Endothelial cell of umbilical vein (primary cell): ENCODE measurements at regions not wholly inside any gene's neighbourhood (a gene's known extent, or its start where the extent isn't known, plus 50 kb on each side); places are given as distances from the start of the nearest gene placed in this dataset.

ENCODE experiments used
- BruUV-seq: library from RNA; stranded (reverse); fragments of 400-500 nt; replicated peaks from 2 replicates; lab custom pipeline; 2021; lab: Mats Ljungman, UMichigan
- CTCF ChIA-PET: fragments of 300-600, 350-600 bp; sonication (Branson Sonifier 250); formaldehyde crosslinking; loops from one replicate; lab custom pipeline; 2021; ENCODE audit warnings: antibody characterized with exemption, inconsistent platforms; lab: Charles Lee
- POLR2A ChIA-PET: fragments of 300-600, 350-600 bp; sonication (Branson Sonifier 250); formaldehyde crosslinking; loops from one replicate; lab custom pipeline; 2021; ENCODE audit warnings: antibody characterized with exemption, inconsistent platforms; lab: Charles Lee
- DNase-seq: peaks from one replicate; pipeline ENCODE4 v3.0.0-alpha.2; 2011; ENCODE audit warnings: low read depth, low spot score
- FAIRE-seq: peaks from 2 replicates; lab custom pipeline; 2011; peaks lifted over from hg19 to GRCh38; lab: Jason Lieb, UNC
- H2AFZ ChIP-seq: 2 replicates; pipeline ENCODE4 v1.6.0; 2012; ENCODE audit warnings: low read depth, low read length, control low read depth, inconsistent platforms
- H3K27ac ChIP-seq: 2 replicates; pipeline ENCODE4 v1.5.1; 2011; ENCODE audit warnings: low read depth, mild to moderate bottlenecking, control low read depth, low read length, moderate library complexity; ENCODE audit not compliant: insufficient read depth
- H3K27me3 ChIP-seq, 2 experiments: 2 replicates each; pipeline versions ENCODE4 v1.6.0 to v1.6.1; 2011; ENCODE audit warnings: low read length in 2 of 2, mixed read lengths in 1 of 2; ENCODE audit not compliant: control insufficient read depth in 2 of 2, insufficient read depth in 2 of 2
- H3K36me3 ChIP-seq, 2 experiments: 2 replicates in 1 of 2; 3 replicates in 1 of 2; pipeline ENCODE4 v1.5.1; 2011; ENCODE audit warnings: low read length in 2 of 2, mild to moderate bottlenecking in 1 of 2, moderate library complexity in 1 of 2; ENCODE audit not compliant: control insufficient read depth in 2 of 2, insufficient read depth in 2 of 2; ENCODE audit errors: extremely low read depth in 1 of 2
- H3K4me1 ChIP-seq: 3 replicates; pipeline ENCODE4 v1.5.1; 2011; ENCODE audit warnings: mild to moderate bottlenecking, low read length; ENCODE audit not compliant: control insufficient read depth, insufficient read depth; ENCODE audit errors: extremely low read depth
- H3K4me2 ChIP-seq: 2 replicates; pipeline ENCODE4 v1.6.1; 2011; ENCODE audit warnings: low read length, control low read depth, mixed read lengths; ENCODE audit not compliant: insufficient read depth
- H3K4me3 ChIP-seq, 3 experiments: fragments of 200-600 bp in 1 of 3; sonication (generic), shearing (Covaris generic) in 1 of 3; replicated peaks in 1 of 3; 2 replicates each; pipeline ENCODE4 v1.5.1; 2011 to 2016; ENCODE audit warnings: control low read depth in 3 of 3, low read length in 3 of 3, mild to moderate bottlenecking in 2 of 3, inconsistent platforms in 1 of 3, low read depth in 1 of 3, moderate library complexity in 1 of 3; ENCODE audit not compliant: insufficient read depth in 1 of 3
- H3K79me2 ChIP-seq: 2 replicates; pipeline ENCODE4 v1.6.0; 2012; ENCODE audit warnings: low read length, inconsistent platforms; ENCODE audit not compliant: control insufficient read depth, insufficient read depth
- H3K9ac ChIP-seq: replicated peaks from 2 replicates; pipeline ENCODE3; 2011; ENCODE audit warnings: low read length, control low read depth; ENCODE audit not compliant: insufficient read depth; ENCODE audit errors: extremely low read depth
- H3K9me1 ChIP-seq: replicated peaks from 3 replicates; pipeline ENCODE4 v1.6.0; 2011; ENCODE audit warnings: mild to moderate bottlenecking, low read length; ENCODE audit not compliant: control insufficient read depth, insufficient read depth; ENCODE audit errors: extremely low read depth
- H3K9me3 ChIP-seq: replicated peaks from 2 replicates; pipeline ENCODE4 v1.5.1; 2012; ENCODE audit warnings: low read length, inconsistent platforms; ENCODE audit not compliant: control insufficient read depth, insufficient read depth
- H4K20me1 ChIP-seq: replicated peaks from 2 replicates; pipeline ENCODE3; 2011; ENCODE audit warnings: mild to moderate bottlenecking, low read length; ENCODE audit not compliant: control insufficient read depth, insufficient read depth; ENCODE audit errors: extremely low read depth
- EZH2 ChIP-seq: IDR thresholded peaks from 2 replicates; pipeline ENCODE4 v1.6.1; 2012; ENCODE audit warnings: borderline replicate concordance, low read depth, mild to moderate bottlenecking, moderate library complexity, low read length, inconsistent platforms; ENCODE audit not compliant: severe bottlenecking
- FOS ChIP-seq: IDR thresholded peaks from 2 replicates; pipeline ENCODE4 v1.6.1; 2011; ENCODE audit warnings: mild to moderate bottlenecking, low read length, moderate library complexity, borderline replicate concordance; ENCODE audit not compliant: insufficient read depth
- GATA2 ChIP-seq: IDR thresholded peaks from 2 replicates; pipeline ENCODE4 v1.7.0; 2011; ENCODE audit warnings: low read depth, mild to moderate bottlenecking, moderate library complexity, mixed read lengths, low read length; ENCODE audit not compliant: insufficient read length, insufficient read depth
- JUN ChIP-seq: IDR thresholded peaks from 2 replicates; pipeline ENCODE4 v1.6.1; 2011; ENCODE audit warnings: borderline replicate concordance, low read depth; ENCODE audit not compliant: insufficient read length, insufficient read depth
- MYC ChIP-seq: IDR thresholded peaks from one replicate; pipeline ENCODE4 v1.6.1; 2011; ENCODE audit warnings: mild to moderate bottlenecking, low read depth, low read length
- POLR2A ChIP-seq: IDR thresholded peaks from 2 replicates; pipeline ENCODE4 v1.6.1; 2012; ENCODE audit warnings: low read depth, mild to moderate bottlenecking, control low read depth, low read length
- POLR2AphosphoS5 ChIP-seq: IDR thresholded peaks from 2 replicates; pipeline ENCODE4 v1.6.1; 2012; ENCODE audit warnings: low read depth, mild to moderate bottlenecking, control low read depth, low read length, moderate library complexity; ENCODE audit not compliant: insufficient read depth
- dilution Hi-C: fragments of 300-500 bp; cut with MboI; formaldehyde crosslinking; loops from one replicate; pipeline ENCODE4 v1.15.0; 2019; ENCODE audit warnings: low sequenced_read_pairs; ENCODE audit not compliant: extremely low pct_ligation_motif_present
- intact Hi-C: fragments of 100-400 bp; cut with micrococcal nuclease; formaldehyde crosslinking; loops from one replicate; pipeline ENCODE4 v1.10.0; 2022
- TF ChIP-seq, protein P1 (sequence below), 2 donors: IDR thresholded peaks; 1 replicate in 1 of 2; 2 replicates in 1 of 2; pipeline ENCODE4 v1.5.1; 2011; ENCODE audit warnings: low read length in 2 of 2, mild to moderate bottlenecking in 2 of 2, moderate library complexity in 2 of 2, control low read depth in 1 of 2, inconsistent platforms in 1 of 2, low read depth in 1 of 2; ENCODE audit not compliant: insufficient read depth in 1 of 2; ENCODE audit errors: extremely low read depth in 1 of 2
- TF ChIP-seq, protein P2 (sequence below): IDR thresholded peaks from 2 replicates; pipeline ENCODE4 v1.6.1; 2011; ENCODE audit not compliant: insufficient read depth, insufficient read length

DNA sequence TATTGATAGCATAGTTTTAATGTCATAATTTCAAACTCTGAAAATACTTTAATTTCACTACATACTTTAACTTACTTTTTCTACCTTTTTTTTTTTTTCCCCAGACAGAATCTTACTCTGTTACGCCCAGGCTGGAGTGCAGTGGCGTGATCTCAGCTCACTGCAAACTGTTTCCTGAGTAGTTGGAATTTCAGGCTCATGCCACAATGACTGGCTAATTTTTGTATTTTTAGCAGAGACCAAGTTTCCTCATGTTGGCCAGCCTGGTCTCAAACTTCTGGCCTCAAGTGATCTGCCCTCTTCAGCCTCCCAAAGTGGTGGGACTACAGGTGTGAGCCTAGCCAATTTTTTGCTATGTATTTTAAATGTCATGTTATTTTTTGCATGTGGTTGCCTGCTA, 741.6 kb downstream of the TRAM1L1 start:
- ChIA-PET POLR2A (no interaction called here), CTCF (no interaction called here)
- no TSS peak for BruUV-seq
- H3K36me3 ChIP-seq: no peaks in the 10 kb centered on the region
- H3K79me2 ChIP-seq: no peaks in the 10 kb centered on the region
- no peak overlapping the region for H3K9ac ChIP-seq
- H3K4me3 ChIP-seq: no peak overlapping the region
- no peak overlapping the region for H3K27ac ChIP-seq
- H3K4me2 ChIP-seq: no peak overlapping the region
- H3K27me3 ChIP-seq: no peaks in the 10 kb centered on the region
- no peaks in the 10 kb centered on the region for H3K4me1 ChIP-seq
- FAIRE-seq: no peak
- no peak for DNase-seq
- no peaks in the 10 kb centered on the region for H3K9me3 ChIP-seq
- dilution Hi-C loops (no loop called here), intact Hi-C loops (no loop called here)
- H4K20me1 ChIP-seq: no peaks in the 10 kb centered on the region
- H2AFZ ChIP-seq: no peak overlapping the region
- no peaks in the 10 kb centered on the region for H3K9me1 ChIP-seq
- no peak for TF ChIP-seq POLR2A
- TF ChIP-seq, protein P1, sequence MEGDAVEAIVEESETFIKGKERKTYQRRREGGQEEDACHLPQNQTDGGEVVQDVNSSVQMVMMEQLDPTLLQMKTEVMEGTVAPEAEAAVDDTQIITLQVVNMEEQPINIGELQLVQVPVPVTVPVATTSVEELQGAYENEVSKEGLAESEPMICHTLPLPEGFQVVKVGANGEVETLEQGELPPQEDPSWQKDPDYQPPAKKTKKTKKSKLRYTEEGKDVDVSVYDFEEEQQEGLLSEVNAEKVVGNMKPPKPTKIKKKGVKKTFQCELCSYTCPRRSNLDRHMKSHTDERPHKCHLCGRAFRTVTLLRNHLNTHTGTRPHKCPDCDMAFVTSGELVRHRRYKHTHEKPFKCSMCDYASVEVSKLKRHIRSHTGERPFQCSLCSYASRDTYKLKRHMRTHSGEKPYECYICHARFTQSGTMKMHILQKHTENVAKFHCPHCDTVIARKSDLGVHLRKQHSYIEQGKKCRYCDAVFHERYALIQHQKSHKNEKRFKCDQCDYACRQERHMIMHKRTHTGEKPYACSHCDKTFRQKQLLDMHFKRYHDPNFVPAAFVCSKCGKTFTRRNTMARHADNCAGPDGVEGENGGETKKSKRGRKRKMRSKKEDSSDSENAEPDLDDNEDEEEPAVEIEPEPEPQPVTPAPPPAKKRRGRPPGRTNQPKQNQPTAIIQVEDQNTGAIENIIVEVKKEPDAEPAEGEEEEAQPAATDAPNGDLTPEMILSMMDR (IDR thresholded peaks at IDR 0.05; ENCODE audit: extremely low read depth in 1 of 2, insufficient read depth in 1 of 2, low read depth in 1 of 2, low read length in 2 of 2): no peak
- TF ChIP-seq GATA2: no peak
- TF ChIP-seq FOS: no peak
- TF ChIP-seq, protein P2, sequence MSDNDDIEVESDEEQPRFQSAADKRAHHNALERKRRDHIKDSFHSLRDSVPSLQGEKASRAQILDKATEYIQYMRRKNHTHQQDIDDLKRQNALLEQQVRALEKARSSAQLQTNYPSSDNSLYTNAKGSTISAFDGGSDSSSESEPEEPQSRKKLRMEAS: no peak
- no peak for TF ChIP-seq JUN
- TF ChIP-seq POLR2AphosphoS5: no peak
- TF ChIP-seq EZH2: no peak
- TF ChIP-seq MYC: no peak
